GM12878 (cell line): ENCODE measurements at regions not wholly inside any gene's neighbourhood (a gene's known extent, or its start where the extent isn't known, plus 50 kb on each side); places are given as distances from the start of the nearest gene placed in this dataset.

Experiments
- ATAC-seq: fragments of 200-7000 bp; cut with Tn5 transposase; 3 replicates; pipeline ENCODE4 v1.9.1; 2020; ENCODE audit warnings: mild to moderate bottlenecking, moderate library complexity
- BruUV-seq: library from RNA; stranded (reverse); fragments of 400-500 nt; replicated peaks from 2 replicates; lab custom pipeline; 2021; lab: Mats Ljungman, UMichigan
- CTCF ChIA-PET: fragments of 300-600 bp; sonication (Branson Sonifier 250); formaldehyde crosslinking; extraction: SDS; loops from one replicate; lab custom pipeline; 2021; ENCODE audit warnings: inconsistent platforms; lab: Yijun Ruan, JAX
- POLR2A ChIA-PET: fragments of 350-600 bp; formaldehyde crosslinking; extraction: SDS; loops from one replicate; lab custom pipeline; 2021; ENCODE audit warnings: inconsistent platforms; lab: Charles Lee
- RAD21 ChIA-PET: fragments of 300-600 bp; sonication (Branson Sonifier 250); formaldehyde crosslinking; loops from one replicate; lab custom pipeline; 2023; ENCODE audit warnings: antibody characterized with exemption; ENCODE audit not compliant: unreplicated experiment; lab: Charles Lee
- SMC1A ChIA-PET: fragments of 300-600 bp; sonication (Branson Sonifier 250); formaldehyde crosslinking; loops from one replicate; lab custom pipeline; 2023; ENCODE audit not compliant: unreplicated experiment, uncharacterized antibody; lab: Charles Lee
- DNase-seq: peaks from one replicate; pipeline ENCODE4 v3.0.0-alpha.2; 2011; ENCODE audit warnings: low read depth, low spot score
- FAIRE-seq: peaks from 3 replicates; lab custom pipeline; 2011; peaks lifted over from hg19 to GRCh38; lab: Jason Lieb, UNC
- H2AFZ ChIP-seq: 2 replicates; pipeline ENCODE4 v1.6.0; 2011; ENCODE audit warnings: low read depth, low read length, control low read depth; ENCODE audit not compliant: control insufficient read depth
- H3K27ac ChIP-seq: 2 replicates; pipeline ENCODE4 v1.5.1; 2011; ENCODE audit warnings: control low read depth; ENCODE audit not compliant: control insufficient read depth, insufficient read depth
- H3K27me3 ChIP-seq, 2 experiments: replicated peaks in 1 of 2; 2 replicates each; pipeline versions ENCODE4 v1.6.0 to v1.6.1; 2011; ENCODE audit warnings: low read length in 1 of 2; ENCODE audit not compliant: control insufficient read depth in 2 of 2, insufficient read depth in 2 of 2
- H3K36me3 ChIP-seq, 2 experiments: 2 replicates each; pipeline ENCODE4 v1.5.1; 2011; ENCODE audit warnings: low read length in 1 of 2; ENCODE audit not compliant: control insufficient read depth in 2 of 2, insufficient read depth in 2 of 2
- H3K4me1 ChIP-seq: 2 replicates; pipeline ENCODE4 v1.6.1; 2011; ENCODE audit warnings: mild to moderate bottlenecking, low read length, moderate library complexity, mixed read lengths; ENCODE audit not compliant: control insufficient read depth, insufficient read depth
- H3K4me2 ChIP-seq: 2 replicates; pipeline ENCODE4 v1.6.0; 2011; ENCODE audit warnings: control low read depth; ENCODE audit not compliant: control insufficient read depth, insufficient read depth
- H3K4me3 ChIP-seq: fragments of 200-600 bp; sonication (generic); 2 replicates; pipeline ENCODE4 v1.5.1; 2016
- H3K79me2 ChIP-seq: 2 replicates; pipeline ENCODE4 v1.6.0; 2011; ENCODE audit warnings: low read length; ENCODE audit not compliant: control insufficient read depth, insufficient read depth
- H3K9ac ChIP-seq: 2 replicates; pipeline ENCODE4 v1.8.0; 2011; ENCODE audit warnings: low read length, control low read depth, mixed read lengths; ENCODE audit not compliant: control insufficient read depth, insufficient read depth
- H3K9me3 ChIP-seq: replicated peaks from 3 replicates; pipeline ENCODE4 v1.5.1; 2011; ENCODE audit warnings: mild to moderate bottlenecking, low read length; ENCODE audit not compliant: control insufficient read depth, insufficient read depth
- H4K20me1 ChIP-seq: 2 replicates; pipeline ENCODE4 v1.6.0; 2011; ENCODE audit not compliant: control insufficient read depth, insufficient read depth
- BRCA1 ChIP-seq: IDR thresholded peaks from 2 replicates; pipeline ENCODE4 v1.6.1; 2011; ENCODE audit warnings: low read depth, low read length, improper control_type of control experiment
- CHD1 ChIP-seq: IDR thresholded peaks from 2 replicates; pipeline ENCODE4 v1.6.1; 2012; ENCODE audit warnings: low read depth, low read length, improper control_type of control experiment
- DPF2 ChIP-seq: fragments of 450-650 bp; IDR thresholded peaks from 2 replicates; pipeline ENCODE4 v1.6.1; 2017; ENCODE audit warnings: mild to moderate bottlenecking
- EP300 ChIP-seq, 2 experiments: fragments of 150-350 bp in 1 of 2; IDR thresholded peaks; 2 replicates each; pipeline ENCODE4 v1.6.1; 2011 to 2012; ENCODE audit warnings: low read depth in 2 of 2, low read length in 2 of 2, borderline replicate concordance in 1 of 2, improper control_type of control experiment in 1 of 2, inconsistent platforms in 1 of 2; ENCODE audit not compliant: control insufficient read depth in 1 of 2
- IRF4 ChIP-seq: IDR thresholded peaks from 2 replicates; pipeline ENCODE4 v1.6.1; 2011; ENCODE audit warnings: low read depth, low read length
- KDM1A ChIP-seq: fragments of 200-600 bp; sonication (generic); IDR thresholded peaks from 2 replicates; pipeline ENCODE4 v1.6.1; 2016; ENCODE audit warnings: borderline replicate concordance
- MTA3 ChIP-seq: IDR thresholded peaks from 2 replicates; pipeline ENCODE4 v1.6.1; 2012; ENCODE audit warnings: low read length, inconsistent platforms, borderline replicate concordance
- NFYB ChIP-seq: IDR thresholded peaks from 2 replicates; pipeline ENCODE4 v1.6.1; 2011; ENCODE audit warnings: low read depth, mild to moderate bottlenecking, low read length, improper control_type of control experiment, moderate library complexity; ENCODE audit not compliant: insufficient read depth
- RAD21 ChIP-seq: IDR thresholded peaks from 2 replicates; pipeline ENCODE4 v1.6.1; 2011; ENCODE audit warnings: mild to moderate bottlenecking, low read depth, low read length, moderate library complexity; ENCODE audit not compliant: insufficient read depth
- SP1 ChIP-seq: IDR thresholded peaks from one replicate; pipeline ENCODE4 v1.6.1; 2011; ENCODE audit warnings: low read depth, low read length
- STAT1 ChIP-seq: fragments of 450-650 bp; conservative IDR thresholded peaks from 2 replicates; pipeline ENCODE4 v1.6.1; 2014; ENCODE audit warnings: antibody characterized with exemption, mild to moderate bottlenecking
- STAT3 ChIP-seq: IDR thresholded peaks from 2 replicates; pipeline ENCODE4 v1.6.1; 2011; ENCODE audit warnings: low read depth, low read length, improper control_type of control experiment
- SUPT20H ChIP-seq: IDR thresholded peaks from 2 replicates; pipeline ENCODE4 v1.6.1; 2011; ENCODE audit warnings: low read depth, mild to moderate bottlenecking, low read length, moderate library complexity, borderline replicate concordance; ENCODE audit not compliant: control insufficient read depth
- TCF12 ChIP-seq: IDR thresholded peaks from 2 replicates; pipeline ENCODE4 v1.6.1; 2011; ENCODE audit warnings: low read depth, mild to moderate bottlenecking, low read length
- ZNF622 ChIP-seq: fragments of 450-650 bp; IDR thresholded peaks from 2 replicates; pipeline ENCODE4 v1.6.1; 2017; ENCODE audit warnings: mild to moderate bottlenecking, inconsistent platforms
- ZNF687 ChIP-seq: fragments of 450-650 bp; IDR thresholded peaks from 2 replicates; pipeline ENCODE4 v1.6.1; 2017; ENCODE audit warnings: mild to moderate bottlenecking, moderate library complexity
- WGBS: methylation state at CpG from one replicate; pipeline ENCODE4 v1.1.6; 2016; ENCODE audit warnings: low lambda C conversion rate; ENCODE audit not compliant: insufficient replicate concordance, insufficient coverage; ENCODE audit errors: missing lambda C conversion rate; 5-methylcytosine and 5-hydroxymethylcytosine counted together
- in situ Hi-C: fragments of 300-500 bp; cut with MboI; formaldehyde crosslinking; loops from 9 replicates; pipeline ENCODE4 v1.14.3; 2018; ENCODE audit warnings: mixed read lengths
- intact Hi-C: fragments of 100-400 bp; cut with micrococcal nuclease; formaldehyde crosslinking; loops from one replicate; pipeline ENCODE4 v1.14.2; 2022; ENCODE audit not compliant: unreplicated experiment
- TF ChIP-seq, protein P1 (sequence below): fragments of 450-650 bp; IDR thresholded peaks from 2 replicates; pipeline ENCODE4 v1.6.1; 2017; ENCODE audit warnings: mild to moderate bottlenecking

GRCh38 chr2:219965287-219966194 is 338.1 kb downstream of the SLC4A3 start:
- no peaks in the 10 kb centered on the region for H4K20me1 ChIP-seq
- no peaks in the 10 kb centered on the region for H3K9me3 ChIP-seq
- intact Hi-C loops (no loop called here), in situ Hi-C loops (no loop called here)
- TF ChIP-seq SUPT20H (no peak), ZNF622 (no peak), SP1 (no peak), KDM1A (no peak), MTA3 (no peak), STAT1 (no peak), ZNF687 (no peak), STAT3 (no peak), TCF12 (no peak), BRCA1 (no peak), EP300 (IDR thresholded peaks at IDR 0.05; ENCODE audit: borderline replicate concordance in 1 of 2, control insufficient read depth in 1 of 2, low read depth in 2 of 2, low read length in 2 of 2) (no peak), CHD1 (no peak), RAD21 (no peak), DPF2 (no peak), IRF4 (no peak), NFYB (no peak)
- TF ChIP-seq, protein P1, sequence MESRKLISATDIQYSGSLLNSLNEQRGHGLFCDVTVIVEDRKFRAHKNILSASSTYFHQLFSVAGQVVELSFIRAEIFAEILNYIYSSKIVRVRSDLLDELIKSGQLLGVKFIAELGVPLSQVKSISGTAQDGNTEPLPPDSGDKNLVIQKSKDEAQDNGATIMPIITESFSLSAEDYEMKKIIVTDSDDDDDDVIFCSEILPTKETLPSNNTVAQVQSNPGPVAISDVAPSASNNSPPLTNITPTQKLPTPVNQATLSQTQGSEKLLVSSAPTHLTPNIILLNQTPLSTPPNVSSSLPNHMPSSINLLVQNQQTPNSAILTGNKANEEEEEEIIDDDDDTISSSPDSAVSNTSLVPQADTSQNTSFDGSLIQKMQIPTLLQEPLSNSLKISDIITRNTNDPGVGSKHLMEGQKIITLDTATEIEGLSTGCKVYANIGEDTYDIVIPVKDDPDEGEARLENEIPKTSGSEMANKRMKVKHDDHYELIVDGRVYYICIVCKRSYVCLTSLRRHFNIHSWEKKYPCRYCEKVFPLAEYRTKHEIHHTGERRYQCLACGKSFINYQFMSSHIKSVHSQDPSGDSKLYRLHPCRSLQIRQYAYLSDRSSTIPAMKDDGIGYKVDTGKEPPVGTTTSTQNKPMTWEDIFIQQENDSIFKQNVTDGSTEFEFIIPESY, result no peak
- no peak overlapping the region for H3K27ac ChIP-seq
- H3K27me3 ChIP-seq, result no peaks in the 10 kb centered on the region
- FAIRE-seq (no peak), ATAC-seq (no peak), DNase-seq (no peak)
- H3K4me1 ChIP-seq, result no peaks in the 10 kb centered on the region
- POLR2A ChIA-PET, result no interaction called here
- RAD21 ChIA-PET, result no interaction called here
- SMC1A ChIA-PET, result no interaction called here
- no peak overlapping the region for H2AFZ ChIP-seq
- no peaks in the 10 kb centered on the region for H3K36me3 ChIP-seq
- no peak overlapping the region for H3K4me3 ChIP-seq
- WGBS, result 24% methylated on average over 5 of the region's 5 CpGs
- no peak overlapping the region for H3K4me2 ChIP-seq
- H3K9ac ChIP-seq, result no peak overlapping the region
- no peaks in the 10 kb centered on the region for H3K79me2 ChIP-seq
- CTCF ChIA-PET, result no interaction called here
- BruUV-seq, result no TSS peak
